GM21737 (cell line): ENCODE measurements at regions not wholly inside any gene's neighbourhood (a gene's known extent, or its start where the extent isn't known, plus 50 kb on each side); places are given as distances from the start of the nearest gene placed in this dataset.

ENCODE experiments used
- ATAC-seq: cut with Tn5 transposase; IDR thresholded peaks from one replicate; pipeline ENCODE4 v1.9.1; 2021; ENCODE audit warnings: mild to moderate bottlenecking, moderate library complexity; ENCODE audit not compliant: unreplicated experiment

- no peak for ATAC-seq
Observed at GRCh38 chr6:28732052-28732451, 191.7 kb downstream of the TRIM27 start.

GRCh38 chr6:28734443-28734959 is 189.3 kb downstream of the TRIM27 start:
- ATAC-seq = no peak

GRCh38 chr6:28736121-28736520 is 187.7 kb downstream of the TRIM27 start:
- no peak for ATAC-seq

- no peak for ATAC-seq
Observed at GRCh38 chr6:28737750-28738395, 185.9 kb downstream of the TRIM27 start.

- no peak for ATAC-seq
Observed at GRCh38 chr6:28738396-28738765, 185.4 kb downstream of the TRIM27 start.

- no peak for ATAC-seq
Observed at GRCh38 chr6:28741363-28741762, 182.4 kb downstream of the TRIM27 start.

GRCh38 chr6:28742668-28743270 is 181.0 kb downstream of the TRIM27 start:
- ATAC-seq = no peak

- ATAC-seq = no peak
Observed at GRCh38 chr6:28743271-28743789, 180.5 kb downstream of the TRIM27 start.

GRCh38 chr6:28747083-28747630 is 176.6 kb downstream of the TRIM27 start:
- ATAC-seq = no peak

- no peak for ATAC-seq
Observed at GRCh38 chr6:28747631-28748157, 176.1 kb downstream of the TRIM27 start.

GRCh38 chr6:28748192-28748591 is 175.6 kb downstream of the TRIM27 start:
- ATAC-seq = no peak

- ATAC-seq = no peak
Observed at GRCh38 chr6:28750926-28751458, 172.8 kb downstream of the TRIM27 start.

- ATAC-seq = no peak
Observed at GRCh38 chr6:28751514-28751913, 172.3 kb downstream of the TRIM27 start.

GRCh38 chr6:28751963-28752350 is 171.8 kb downstream of the TRIM27 start:
- no peak for ATAC-seq

- ATAC-seq = no peak
Observed at GRCh38 chr6:28757429-28758045, 166.2 kb downstream of the TRIM27 start.

GRCh38 chr6:28758046-28758817 is 165.6 kb downstream of the TRIM27 start:
- ATAC-seq = no peak

GRCh38 chr6:28758818-28759235 is 165.0 kb downstream of the TRIM27 start:
- no peak for ATAC-seq

- no peak for ATAC-seq
Observed at GRCh38 chr6:28764014-28764723, 159.6 kb downstream of the TRIM27 start.

- ATAC-seq = no peak
Observed at GRCh38 chr6:28764761-28765282, 159.0 kb downstream of the TRIM27 start.

- ATAC-seq = no peak
Observed at GRCh38 chr6:28765978-28766351, 157.8 kb downstream of the TRIM27 start.
